ENCODE measurements at regions not wholly inside any gene's neighbourhood (a gene's known extent, or its start where the extent isn't known, plus 50 kb on each side); places are given as distances from the start of the nearest gene placed in this dataset.
A peak's percentile ranks its signal among the peaks of the same experiment; 100 is the strongest.

DNA sequence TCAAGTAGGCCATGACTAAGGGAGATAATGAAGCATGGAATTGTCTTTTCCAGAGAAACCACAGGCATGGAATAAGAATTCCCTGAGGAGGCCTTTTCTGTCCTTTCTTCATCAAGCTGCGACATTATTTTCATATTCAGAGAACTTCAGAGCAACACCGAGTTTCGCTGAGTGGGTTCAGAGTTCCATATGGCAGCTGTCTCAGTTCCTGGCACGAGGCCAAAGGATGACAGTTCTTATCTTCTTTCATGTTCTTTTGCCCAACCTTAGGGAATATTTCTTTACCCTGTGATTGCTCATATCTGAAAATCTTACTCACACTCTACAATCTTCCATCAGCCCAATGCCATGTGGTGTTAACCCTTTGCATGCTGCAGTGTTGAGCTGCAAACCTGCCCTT, 135.3 kb upstream of the BMP2 start:
- intact Hi-C loops (cut with DNase I) = no loop called here
- no peaks in the 10 kb centered on the region for H3K4me1 ChIP-seq (ENCODE audit: insufficient read depth)
- TF ChIP-seq, protein P1, sequence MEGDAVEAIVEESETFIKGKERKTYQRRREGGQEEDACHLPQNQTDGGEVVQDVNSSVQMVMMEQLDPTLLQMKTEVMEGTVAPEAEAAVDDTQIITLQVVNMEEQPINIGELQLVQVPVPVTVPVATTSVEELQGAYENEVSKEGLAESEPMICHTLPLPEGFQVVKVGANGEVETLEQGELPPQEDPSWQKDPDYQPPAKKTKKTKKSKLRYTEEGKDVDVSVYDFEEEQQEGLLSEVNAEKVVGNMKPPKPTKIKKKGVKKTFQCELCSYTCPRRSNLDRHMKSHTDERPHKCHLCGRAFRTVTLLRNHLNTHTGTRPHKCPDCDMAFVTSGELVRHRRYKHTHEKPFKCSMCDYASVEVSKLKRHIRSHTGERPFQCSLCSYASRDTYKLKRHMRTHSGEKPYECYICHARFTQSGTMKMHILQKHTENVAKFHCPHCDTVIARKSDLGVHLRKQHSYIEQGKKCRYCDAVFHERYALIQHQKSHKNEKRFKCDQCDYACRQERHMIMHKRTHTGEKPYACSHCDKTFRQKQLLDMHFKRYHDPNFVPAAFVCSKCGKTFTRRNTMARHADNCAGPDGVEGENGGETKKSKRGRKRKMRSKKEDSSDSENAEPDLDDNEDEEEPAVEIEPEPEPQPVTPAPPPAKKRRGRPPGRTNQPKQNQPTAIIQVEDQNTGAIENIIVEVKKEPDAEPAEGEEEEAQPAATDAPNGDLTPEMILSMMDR (IDR thresholded peaks at IDR 0.05) = no peak
- TF ChIP-seq POLR2A (IDR thresholded peaks at IDR 0.05) (no peak), EP300 (IDR thresholded peaks at IDR 0.05) (no peak)
- no peaks in the 10 kb centered on the region for H3K9me3 ChIP-seq
- 11 to 18% (median 14%) methylated on average over 4 of the region's 4 CpGs for WGBS, 3 donors
- no peaks in the 10 kb centered on the region for H3K36me3 ChIP-seq
- DNase-seq = peak in 2 of 5 donors; percentile 18 to 20
- no peak overlapping the region for H3K27ac ChIP-seq
- H3K4me3 ChIP-seq = no peak overlapping the region
- no peaks in the 10 kb centered on the region for H3K27me3 ChIP-seq

DNA sequence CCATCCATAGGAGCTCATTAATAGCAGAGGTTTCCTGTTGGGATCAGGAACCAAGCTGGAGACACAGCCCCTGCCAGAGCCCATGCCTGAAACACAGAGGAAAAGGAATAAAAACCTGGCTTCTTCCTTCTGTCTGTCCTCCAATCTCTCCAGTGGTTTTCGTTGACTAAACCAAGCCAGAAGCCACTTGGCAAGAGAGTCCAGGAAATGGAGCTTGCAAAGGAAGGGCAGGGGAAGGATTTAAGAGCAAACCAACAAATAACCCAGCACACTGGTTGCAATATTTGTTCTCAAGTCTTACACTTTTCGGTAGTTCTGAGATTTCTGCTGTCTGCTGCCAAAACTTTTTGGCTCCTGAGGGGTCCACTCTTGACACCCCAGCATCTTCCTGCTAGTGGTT, 137.0 kb upstream of the BMP2 start:
- intact Hi-C loops (cut with DNase I) = no loop called here

GRCh38 chr20:6629564-6629963, 137.9 kb upstream of the BMP2 start:
- Histone ChIP-seq H3K4me1 (ENCODE audit: insufficient read depth) (no peaks in the 10 kb centered on the region), H3K27me3 (no peaks in the 10 kb centered on the region), H3K9me3 (no peaks in the 10 kb centered on the region), H3K4me3 (no peak overlapping the region), H3K27ac (no peak overlapping the region), H3K36me3 (no peaks in the 10 kb centered on the region)
- no peak for DNase-seq
- WGBS, 3 donors = 95 to 98% (median 96%) methylated on average over 2 of the region's 2 CpGs
- no peak for TF ChIP-seq EP300 (IDR thresholded peaks at IDR 0.05)
- no peak for TF ChIP-seq POLR2A (IDR thresholded peaks at IDR 0.05)
- TF ChIP-seq, protein P1 (IDR thresholded peaks at IDR 0.05) = no peak
- intact Hi-C loops (cut with DNase I) = loop anchor here in 1 of 4 donors (10.0 kb wide), 1 partner anchor 195 kb away; no protein-coding TSS in a partner anchor

More for the DNA sequence above, 137.0 kb upstream of the BMP2 start:
- TF ChIP-seq POLR2A (IDR thresholded peaks at IDR 0.05) = no peak
- WGBS, 3 donors = 42 to 48% (median 47%) methylated on average over 2 of the region's 2 CpGs
- no peak for DNase-seq
- Histone ChIP-seq H3K9me3 (no peaks in the 10 kb centered on the region), H3K27me3 (no peaks in the 10 kb centered on the region), H3K27ac (no peak overlapping the region), H3K4me3 (no peak overlapping the region), H3K36me3 (no peaks in the 10 kb centered on the region), H3K4me1 (ENCODE audit: insufficient read depth) (no peaks in the 10 kb centered on the region)

- WGBS, 3 donors = 77 to 83% (median 78%) methylated on average over 5 of the region's 5 CpGs
- intact Hi-C loops (cut with DNase I) = loop anchor here in 1 of 4 donors (10.0 kb wide), 1 partner anchor 198 kb away; no protein-coding TSS in a partner anchor
- Histone ChIP-seq H3K27me3 (no peaks in the 10 kb centered on the region), H3K36me3 (no peaks in the 10 kb centered on the region), H3K9me3 (no peaks in the 10 kb centered on the region), H3K4me3 (no peak overlapping the region), H3K27ac (no peak overlapping the region), H3K4me1 (ENCODE audit: insufficient read depth) (no peaks in the 10 kb centered on the region)
- TF ChIP-seq, protein P1 (IDR thresholded peaks at IDR 0.05) = no peak
- TF ChIP-seq EP300 (IDR thresholded peaks at IDR 0.05) = no peak
- no peak for TF ChIP-seq POLR2A (IDR thresholded peaks at IDR 0.05)
- no peak for DNase-seq
Measured at GRCh38 chr20:6626805-6627204, 140.7 kb upstream of the BMP2 start.

- H3K4me3 ChIP-seq = no peak overlapping the region
- no peaks in the 10 kb centered on the region for H3K9me3 ChIP-seq
- no peaks in the 10 kb centered on the region for H3K4me1 ChIP-seq (ENCODE audit: insufficient read depth)
- intact Hi-C loops (cut with DNase I) = loop anchor here in 1 of 4 donors (10.0 kb wide), 1 partner anchor 201 kb away; no protein-coding TSS in a partner anchor
- H3K36me3 ChIP-seq = no peaks in the 10 kb centered on the region
- no peaks in the 10 kb centered on the region for H3K27me3 ChIP-seq
- no peak overlapping the region for H3K27ac ChIP-seq
- WGBS, 3 donors = 37 to 42% (median 42%) methylated on average over 3 of the region's 3 CpGs
- TF ChIP-seq, protein P1 (IDR thresholded peaks at IDR 0.05) = no peak
- TF ChIP-seq EP300 (IDR thresholded peaks at IDR 0.05) (no peak), POLR2A (IDR thresholded peaks at IDR 0.05) (no peak)
- DNase-seq = no peak
Measured at GRCh38 chr20:6623989-6624388, 143.5 kb upstream of the BMP2 start.

Data from ovary (tissue), 7 donors.